ENCODE measurements at regions not wholly inside any gene's neighbourhood (a gene's known extent, or its start where the extent isn't known, plus 50 kb on each side); places are given as distances from the start of the nearest gene placed in this dataset.

- TF ChIP-seq ZNF280B (CRISPR knock-in tag; IDR thresholded peaks at IDR 0.05) (no peak), HMGXB4 (CRISPR knock-in tag; IDR thresholded peaks at IDR 0.05) (no peak), SAFB (IDR thresholded peaks at IDR 0.05; ENCODE audit: borderline replicate concordance, low read depth, low read length) (no peak), CXXC5 (CRISPR knock-in tag; IDR thresholded peaks at IDR 0.05) (no peak), CTCF (IDR thresholded peaks at IDR 0.05 in 2 of 3, conservative IDR thresholded peaks at IDR 0.05 in 1 of 3; ENCODE audit: insufficient read depth in 2 of 3, low read depth in 1 of 3, low read length in 3 of 3) (peak; percentile 68 to 77 (median 71)), DDX20 (tag; IDR thresholded peaks at IDR 0.05; ENCODE audit: low read depth) (no peak), ZNF12 (CRISPR knock-in tag; IDR thresholded peaks at IDR 0.05) (no peak), STAT6 (CRISPR knock-in tag; IDR thresholded peaks at IDR 0.05) (no peak), SRF (CRISPR knock-in tag; IDR thresholded peaks at IDR 0.05) (no peak), CHD4 (IDR thresholded peaks at IDR 0.05; ENCODE audit: insufficient read depth, insufficient replicate concordance, low read depth, low read length, poor library complexity, severe bottlenecking) (no peak), TFAM (CRISPR knock-in tag; conservative IDR thresholded peaks at IDR 0.05) (no peak), PHF21A (IDR thresholded peaks at IDR 0.05; ENCODE audit: borderline replicate concordance, low read depth) (no peak), ZNF282 (CRISPR knock-in tag; IDR thresholded peaks at IDR 0.05) (no peak), KAT8 (IDR thresholded peaks at IDR 0.05; ENCODE audit: low read depth) (no peak), DEAF1 (CRISPR knock-in tag; IDR thresholded peaks at IDR 0.05) (peak; percentile 65), TCFL5 (CRISPR knock-in tag; conservative IDR thresholded peaks at IDR 0.05) (no peak), KLF6 (CRISPR knock-in tag; IDR thresholded peaks at IDR 0.05; ENCODE audit: borderline replicate concordance) (no peak), ZNF133 (CRISPR knock-in tag; IDR thresholded peaks at IDR 0.05) (no peak), RBM15 (IDR thresholded peaks at IDR 0.05; ENCODE audit: insufficient read depth, low read length) (no peak)
These were observed 87.7 kb upstream of the PRKCQ start (continued) for GRCh38 chr10:6667679-6668270.
